BJ (cell line): ENCODE measurements at regions not wholly inside any gene's neighbourhood (a gene's known extent, or its start where the extent isn't known, plus 50 kb on each side); places are given as distances from the start of the nearest gene placed in this dataset.

Experiments
- CTCF ChIA-PET: fragments of 350-600 bp; formaldehyde crosslinking; extraction: SDS; loops from one replicate; lab custom pipeline; 2021; ENCODE audit warnings: antibody characterized with exemption, inconsistent platforms; lab: Yijun Ruan, JAX
- POLR2A ChIA-PET: fragments of 300-600 bp; sonication (Branson Sonifier 250); formaldehyde crosslinking; extraction: SDS; loops from one replicate; lab custom pipeline; 2021; ENCODE audit warnings: antibody characterized with exemption; lab: Charles Lee
- DNase-seq: peaks from one replicate; pipeline ENCODE4 v3.0.0-alpha.2; 2011; ENCODE audit warnings: low read depth
- H3K27me3 ChIP-seq: 2 replicates; pipeline ENCODE4 v1.6.0; 2011; ENCODE audit warnings: low read length; ENCODE audit not compliant: control insufficient read depth, insufficient read depth
- H3K36me3 ChIP-seq: 2 replicates; pipeline ENCODE4 v1.5.1; 2011; ENCODE audit warnings: low read length; ENCODE audit not compliant: control insufficient read depth, insufficient read depth
- H3K4me3 ChIP-seq: 2 replicates; pipeline ENCODE4 v1.5.1; 2011; ENCODE audit warnings: low read depth, mild to moderate bottlenecking, control low read depth, low read length
- CTCF ChIP-seq: IDR thresholded peaks from 2 replicates; pipeline ENCODE4 v1.5.1; 2011; ENCODE audit warnings: low read depth, mild to moderate bottlenecking, control low read depth, inconsistent platforms, low read length, moderate library complexity; ENCODE audit not compliant: insufficient read depth

GRCh38 chr12:47014474-47014873 lies 64.9 kb upstream of the PCED1B start:
- Histone ChIP-seq H3K4me3 (no peak overlapping the region), H3K27me3 (no peaks in the 10 kb centered on the region), H3K36me3 (no peaks in the 10 kb centered on the region)
- CTCF ChIA-PET: interaction anchor here (0.6 to 1.3 kb wide), 5 partner anchors 12 to 519 kb away, joined by 3 to 4 read pairs (median 3); no protein-coding TSS in a partner anchor
- POLR2A ChIA-PET: no interaction called here
- TF ChIP-seq CTCF: no peak
- DNase-seq: peak; percentile 55

GRCh38 chr12:47015381-47015780 lies 64.0 kb upstream of the PCED1B start:
- no peak overlapping the region for H3K4me3 ChIP-seq
- ChIA-PET CTCF (interaction anchor here (0.5 kb wide), 1 partner anchor 890 kb away, joined by 3 read pairs; no protein-coding TSS in a partner anchor), POLR2A (no interaction called here)
- no peaks in the 10 kb centered on the region for H3K36me3 ChIP-seq
- no peak for TF ChIP-seq CTCF
- no peaks in the 10 kb centered on the region for H3K27me3 ChIP-seq
- DNase-seq: no peak

- Histone ChIP-seq H3K36me3 (no peaks in the 10 kb centered on the region), H3K4me3 (no peak overlapping the region), H3K27me3 (no peaks in the 10 kb centered on the region)
- no peak for TF ChIP-seq CTCF
- ChIA-PET POLR2A (no interaction called here), CTCF (interaction anchor here (0.7 to 1.0 kb wide), 2 partner anchors 33 to 892 kb away, joined by 3 to 4 read pairs; no protein-coding TSS in a partner anchor)
- DNase-seq: no peak
These were observed 62.2 kb upstream of the PCED1B start for GRCh38 chr12:47017041-47017713.

GRCh38 chr12:47017901-47018475 lies 61.4 kb upstream of the PCED1B start:
- H3K27me3 ChIP-seq: no peaks in the 10 kb centered on the region
- ChIA-PET POLR2A (no interaction called here), CTCF (interaction anchor here (0.7 to 1.0 kb wide), 2 partner anchors 34 to 893 kb away, joined by 3 to 4 read pairs; no protein-coding TSS in a partner anchor)
- TF ChIP-seq CTCF: no peak
- no peak overlapping the region for H3K4me3 ChIP-seq
- no peaks in the 10 kb centered on the region for H3K36me3 ChIP-seq
- DNase-seq: peak; percentile 58

GRCh38 chr12:47020211-47020821 lies 59.1 kb upstream of the PCED1B start:
- CTCF ChIA-PET: interaction anchor here (0.5 to 3.2 kb wide), 13 partner anchors 9 to 1223 kb away, joined by 3 to 20 read pairs (median 4); no protein-coding TSS in a partner anchor
- no peak for DNase-seq
- no peaks in the 10 kb centered on the region for H3K27me3 ChIP-seq
- POLR2A ChIA-PET: no interaction called here
- TF ChIP-seq CTCF: no peak
- no peaks in the 10 kb centered on the region for H3K36me3 ChIP-seq
- no peak overlapping the region for H3K4me3 ChIP-seq
